ENCODE measurements at regions not wholly inside any gene's neighbourhood (a gene's known extent, or its start where the extent isn't known, plus 50 kb on each side); places are given as distances from the start of the nearest gene placed in this dataset.
A peak's percentile ranks its signal among the peaks of the same experiment; 100 is the strongest.
"Not testable (repeated sequence)": the region's sequence is repeated elsewhere in the genome, so short reads cannot be mapped to it uniquely, and the experiment has no call there.

DNA sequence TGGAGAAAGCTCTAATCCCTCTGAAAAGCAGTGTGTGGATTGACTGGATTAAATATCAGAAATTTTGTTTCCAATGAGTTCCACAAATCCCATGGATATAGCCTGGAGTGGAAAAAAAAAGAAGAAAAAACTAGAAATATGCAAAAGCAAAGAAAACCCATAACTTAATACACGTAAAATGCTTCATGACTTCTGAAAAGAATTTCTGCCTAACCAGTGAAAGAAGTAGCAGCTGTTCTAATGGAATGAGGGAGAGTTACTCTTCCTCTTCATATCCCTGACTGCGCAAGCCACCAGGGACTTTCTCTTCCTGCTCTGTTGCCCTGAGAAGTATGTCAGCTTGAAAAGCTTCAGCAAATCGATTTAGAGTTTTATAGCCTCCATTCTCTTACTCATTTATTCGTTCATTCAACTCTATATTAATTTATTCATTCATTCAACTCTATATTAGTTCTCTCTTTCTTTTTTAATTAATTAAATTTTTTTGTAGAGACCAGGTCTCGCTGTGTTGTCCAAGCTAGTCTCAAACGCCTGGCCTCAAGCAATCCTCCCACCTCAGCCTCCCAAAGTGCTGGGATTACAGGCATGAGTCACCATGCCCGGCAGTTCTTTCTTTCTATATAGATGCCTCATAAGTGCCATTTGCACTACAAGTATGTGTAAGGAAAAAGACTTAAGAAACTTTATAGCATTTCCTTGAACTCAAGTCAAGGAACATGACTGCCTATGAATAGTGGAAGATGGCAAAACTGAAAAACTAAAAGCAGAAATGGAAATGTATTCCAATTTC is 447.3 kb upstream of the NRP1 start:
- no peak for DNase-seq

DNA sequence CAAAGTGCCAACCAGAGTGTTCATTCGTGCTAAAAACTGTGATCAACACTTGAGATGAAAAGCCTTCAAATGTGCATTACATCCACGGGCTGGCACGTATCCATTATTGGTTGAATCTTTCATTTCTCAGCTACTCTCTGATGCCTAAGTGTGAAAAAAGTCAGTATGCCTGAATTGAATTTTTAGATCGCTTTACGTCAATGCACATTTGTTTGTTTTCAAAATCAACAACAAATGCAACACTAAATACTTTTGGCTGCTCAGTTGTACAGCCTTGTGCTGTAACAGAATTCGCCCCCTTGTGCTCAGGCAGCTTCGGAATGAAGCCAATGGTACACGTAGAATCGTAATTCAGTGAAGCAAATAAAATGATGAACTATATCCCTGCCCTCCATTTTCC is 446.5 kb upstream of the NRP1 start:
- no peak for DNase-seq

DNA sequence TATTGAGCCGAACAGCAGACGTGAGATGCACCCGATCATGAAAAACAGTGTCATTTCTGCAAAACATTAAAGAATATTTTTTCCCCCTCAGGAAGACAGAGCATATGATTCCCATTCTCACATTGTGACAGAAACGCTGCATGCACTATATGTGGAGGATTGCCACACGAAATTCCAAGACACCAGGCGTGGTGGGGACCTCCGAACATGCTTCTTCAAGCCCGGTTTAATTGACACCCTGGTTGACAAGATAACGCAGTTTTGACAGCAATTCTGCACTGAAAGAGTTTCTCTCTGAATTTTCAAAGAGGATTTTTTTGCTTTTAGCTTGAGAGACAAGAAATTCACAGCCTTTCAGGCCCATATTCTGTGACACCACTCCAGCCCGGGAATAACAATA is 442.8 kb upstream of the NRP1 start:
- no peak for DNase-seq

DNA sequence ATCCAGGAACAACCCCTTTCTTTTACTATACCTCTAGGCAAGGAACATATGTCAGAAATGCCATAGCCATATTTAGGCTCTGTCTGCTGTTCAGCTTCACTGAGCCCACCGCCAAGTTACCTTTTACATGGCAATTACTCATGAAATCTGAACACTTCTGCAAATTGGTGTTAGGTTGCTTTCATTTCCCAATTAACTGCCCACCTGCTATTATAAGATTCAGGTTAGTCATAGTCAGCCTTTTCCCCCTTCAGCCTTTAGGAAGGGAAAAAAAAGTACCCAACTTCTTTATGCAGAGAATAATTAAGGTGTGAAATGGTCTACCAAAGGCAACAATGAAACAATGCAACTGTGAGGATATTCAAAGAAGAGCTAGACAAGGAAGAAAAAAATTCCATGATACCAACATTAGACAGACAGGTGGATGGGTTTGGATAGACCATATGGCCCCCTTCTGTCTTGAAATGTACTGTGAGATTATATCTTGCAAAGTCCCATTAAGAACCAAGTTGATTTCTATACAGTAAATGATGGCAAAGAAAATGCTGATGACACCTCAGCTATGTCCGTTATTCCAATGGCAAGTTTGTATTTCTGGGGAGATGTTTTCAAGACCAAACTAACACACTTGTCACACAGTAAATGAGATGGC is 442.1 kb upstream of the NRP1 start:
- DNase-seq, result no peak

DNA sequence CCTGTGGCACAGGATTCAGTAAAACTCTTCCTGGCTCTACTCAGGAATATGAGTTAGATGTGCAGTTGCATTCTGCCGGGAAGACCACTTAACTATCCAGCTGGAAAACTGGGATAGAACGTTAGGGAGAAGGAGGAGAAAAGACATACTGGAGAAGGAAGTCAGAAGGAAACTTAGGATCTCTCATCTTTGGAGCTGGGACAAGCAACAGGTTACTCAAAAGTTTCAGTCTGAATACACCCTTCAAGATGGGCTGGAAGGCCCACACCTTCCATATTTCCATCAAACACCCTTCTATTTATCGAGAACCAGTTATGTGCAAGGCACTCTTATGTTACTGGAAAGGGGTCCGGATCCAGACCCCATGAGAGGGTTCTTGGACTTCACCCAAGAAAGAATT is 440.4 kb upstream of the NRP1 start:
- no peak for DNase-seq

DNA sequence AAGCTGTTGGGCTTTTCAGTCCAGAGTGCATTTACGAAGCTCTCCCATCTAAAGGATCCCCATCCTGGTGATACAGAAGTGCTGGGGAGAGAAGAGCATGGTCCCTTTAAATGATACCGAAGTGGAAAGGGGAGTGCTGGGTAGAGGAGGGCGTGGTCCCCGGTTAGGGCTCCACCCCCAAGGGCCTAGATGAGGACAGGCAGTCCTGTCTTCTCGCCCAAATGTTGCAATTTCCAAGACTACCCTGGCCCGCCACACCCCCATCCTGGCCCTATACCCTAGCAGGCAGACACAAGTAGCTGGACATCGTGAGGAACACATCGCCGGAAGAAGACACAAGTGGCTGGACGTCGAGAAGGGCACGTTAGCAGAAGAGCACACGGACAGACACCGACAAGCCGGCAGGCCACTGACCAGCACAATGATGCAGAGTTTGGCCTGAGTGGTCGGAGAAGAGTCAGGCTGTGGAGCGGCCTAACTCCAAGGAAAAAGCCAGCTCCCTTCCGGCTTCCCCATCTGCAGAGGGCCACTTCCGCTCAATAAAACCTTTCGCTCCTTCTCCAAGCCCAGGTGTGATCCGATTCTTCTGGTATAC is 439.5 kb upstream of the NRP1 start:
- no peak for DNase-seq

DNA sequence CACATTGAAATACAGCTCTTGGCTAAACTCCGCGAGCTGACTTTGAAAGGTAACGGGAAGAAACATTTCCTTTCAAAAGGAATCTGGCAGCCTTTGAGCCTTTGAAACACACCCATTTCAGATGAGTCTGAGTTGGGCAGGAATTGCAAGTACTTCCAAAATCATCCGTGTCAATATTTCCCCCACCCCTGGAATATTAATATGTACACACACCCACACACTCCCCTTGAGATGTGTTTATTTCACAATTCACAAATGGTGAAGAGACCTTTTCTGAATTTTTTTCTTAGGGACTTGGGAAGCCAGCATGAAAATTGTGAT is 438.7 kb upstream of the NRP1 start:
- peak; percentile 30 for DNase-seq

DNA sequence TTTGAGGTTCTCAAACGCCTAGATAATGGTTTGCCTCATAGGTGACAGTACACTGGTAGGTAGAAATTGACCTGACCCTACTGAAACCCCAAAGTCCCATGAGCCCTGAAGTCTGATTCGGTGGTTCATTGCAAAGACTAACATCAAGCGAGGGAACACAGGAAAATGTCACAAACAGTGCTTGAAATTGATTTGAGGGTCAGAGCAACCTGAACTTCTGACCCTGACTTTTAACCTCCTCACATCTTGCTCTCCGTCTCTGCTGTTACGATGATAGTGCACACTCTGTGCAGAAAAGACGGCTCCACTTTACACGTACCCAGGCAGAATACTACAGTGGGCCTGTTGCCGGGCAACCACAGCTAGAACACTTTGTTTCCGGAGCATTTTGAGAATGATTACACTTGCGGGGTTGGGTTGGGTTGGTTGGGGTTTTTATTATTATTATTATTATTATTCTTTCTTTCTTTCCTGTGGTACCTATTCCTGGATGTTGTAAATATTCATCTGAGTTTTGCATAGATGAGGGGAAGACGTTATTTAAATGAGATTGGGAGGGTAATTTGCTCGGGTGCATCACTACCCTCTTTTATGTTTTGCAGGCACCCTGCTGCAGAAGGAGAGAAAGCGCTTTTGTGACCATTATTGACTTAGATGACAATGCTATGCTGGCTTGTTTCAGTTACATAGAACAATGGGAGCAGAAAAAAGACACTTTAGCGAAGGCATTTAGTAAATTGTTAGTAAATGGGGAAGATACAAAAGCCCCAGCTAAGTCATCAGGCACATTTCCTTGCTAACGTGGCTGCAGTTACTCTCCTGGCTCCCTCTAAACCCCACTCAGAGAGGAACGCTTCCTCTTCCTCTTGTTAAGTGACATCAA is 438.1 kb upstream of the NRP1 start:
- DNase-seq, result peak; percentile 50

DNA sequence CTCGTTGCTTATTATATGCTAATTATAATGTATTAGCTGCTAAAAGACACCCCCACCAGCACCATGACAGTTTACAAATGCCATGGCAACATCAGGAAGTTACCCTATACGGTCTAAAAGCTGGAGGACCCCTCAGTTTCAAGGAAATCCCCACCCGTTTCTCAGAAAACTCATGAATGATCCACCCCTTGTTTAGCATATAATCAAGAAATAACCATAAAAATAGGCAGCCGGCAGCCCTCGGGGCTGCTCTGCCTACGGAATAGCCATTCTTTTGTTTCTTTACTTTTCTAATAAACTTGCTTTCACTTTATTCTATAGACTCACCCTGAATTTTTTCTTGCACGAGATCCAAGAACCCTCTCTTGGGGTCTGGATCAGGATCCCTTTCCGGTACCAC is 437.4 kb upstream of the NRP1 start:
- DNase-seq, result not testable (repeated sequence)

DNA sequence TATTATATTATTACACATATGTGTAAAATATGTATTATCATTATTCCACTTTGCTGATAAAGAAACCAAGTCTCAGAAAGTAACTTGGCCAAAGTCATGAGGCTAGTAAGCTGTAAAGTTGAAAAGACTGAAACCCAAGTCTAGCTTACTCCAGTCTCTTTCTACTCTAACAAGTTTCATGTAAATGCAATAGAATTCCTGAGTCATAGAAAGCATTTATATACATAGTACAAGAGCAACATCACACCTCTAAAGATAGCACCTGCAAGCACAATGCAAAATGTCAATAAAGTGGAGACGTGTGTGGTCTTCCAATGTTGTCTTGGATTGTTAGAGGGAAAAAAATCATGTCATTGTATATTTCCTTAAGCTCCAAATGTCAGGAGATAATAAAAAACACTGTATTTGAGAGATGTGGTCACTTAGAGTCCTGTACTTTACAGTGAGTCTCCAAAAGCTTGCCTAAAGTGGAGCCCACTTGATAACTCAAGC is 430.3 kb upstream of the NRP1 start:
- DNase-seq, result no peak

DNA sequence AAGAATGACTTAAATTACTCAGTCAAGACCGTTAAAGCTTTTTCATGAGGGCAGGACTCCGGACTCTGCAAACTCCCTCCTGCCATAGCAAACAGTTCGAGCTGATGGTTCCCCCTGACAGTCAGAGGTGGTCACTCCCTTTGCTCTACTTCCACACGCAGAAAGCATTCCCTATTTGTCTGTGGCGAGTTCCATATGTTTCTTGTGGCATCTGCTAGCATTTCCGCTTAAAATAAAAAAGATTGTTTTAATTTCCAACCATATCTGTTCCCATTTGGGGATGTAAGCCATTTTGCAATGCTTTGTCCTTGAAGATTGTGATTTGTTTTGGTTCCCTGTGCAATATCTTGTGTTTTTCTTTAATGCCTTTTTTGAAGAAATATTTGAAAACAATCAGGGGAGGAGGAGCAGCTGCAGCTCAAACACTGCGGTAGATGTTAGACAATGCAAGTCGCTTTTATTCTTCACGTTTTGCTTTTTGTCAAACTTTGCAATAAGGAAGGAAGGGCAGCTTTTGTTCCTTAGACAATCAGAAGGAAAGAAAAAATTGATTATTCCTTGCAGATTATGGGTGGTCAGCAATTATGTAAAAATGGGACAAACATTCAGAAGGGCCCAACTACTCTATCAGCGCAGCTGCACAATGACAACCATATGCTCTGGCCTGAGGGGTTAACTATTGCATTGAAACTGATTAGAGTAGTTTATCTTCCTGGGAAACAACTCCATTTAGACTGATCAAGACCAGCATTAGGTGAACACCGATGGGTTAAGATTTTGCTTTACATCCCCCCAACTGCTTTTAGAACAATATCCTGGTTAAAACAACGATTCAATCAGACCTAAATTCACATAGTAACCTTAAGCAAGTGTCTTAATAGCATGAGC is 425.8 kb upstream of the NRP1 start:
- DNase-seq, result no peak

DNA sequence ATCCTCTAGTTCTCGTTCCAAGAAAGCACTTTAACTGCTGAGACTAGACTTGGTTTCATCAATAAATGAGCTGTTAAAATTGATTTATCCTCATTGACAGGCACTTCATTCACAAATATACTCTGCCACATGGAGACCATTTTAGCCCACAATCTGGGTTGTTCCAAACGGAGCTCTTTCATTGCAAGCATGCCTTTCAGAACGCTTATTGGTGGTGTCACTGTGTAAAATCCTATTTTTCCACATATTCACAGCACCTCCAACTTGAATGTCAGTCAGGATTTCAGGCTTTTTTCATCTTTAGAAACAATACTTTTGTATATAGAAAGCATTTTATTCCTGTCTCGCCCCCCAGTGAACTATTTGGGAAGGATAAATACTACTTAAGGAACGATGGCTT is 424.7 kb upstream of the NRP1 start:
- no peak for DNase-seq

DNA sequence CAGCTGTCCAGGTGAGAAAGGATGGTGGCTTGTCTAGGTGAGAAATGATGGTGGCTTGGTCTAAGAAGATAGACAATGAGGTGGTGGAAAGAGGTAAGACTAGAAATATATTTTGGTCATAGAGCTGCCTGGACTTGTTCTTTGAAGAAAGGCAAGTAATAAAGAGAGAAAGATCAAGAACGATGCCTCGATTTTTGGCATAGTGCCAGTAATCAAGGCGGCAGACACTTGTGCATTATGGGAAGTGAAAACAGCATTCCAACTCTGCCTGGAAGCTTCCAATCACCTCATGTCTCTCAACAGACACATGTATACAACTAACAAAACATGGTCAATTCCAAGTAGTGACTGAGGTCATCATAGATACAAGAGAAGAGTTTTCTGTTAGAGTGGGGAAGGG is 423.8 kb upstream of the NRP1 start:
- no peak for DNase-seq

DNA sequence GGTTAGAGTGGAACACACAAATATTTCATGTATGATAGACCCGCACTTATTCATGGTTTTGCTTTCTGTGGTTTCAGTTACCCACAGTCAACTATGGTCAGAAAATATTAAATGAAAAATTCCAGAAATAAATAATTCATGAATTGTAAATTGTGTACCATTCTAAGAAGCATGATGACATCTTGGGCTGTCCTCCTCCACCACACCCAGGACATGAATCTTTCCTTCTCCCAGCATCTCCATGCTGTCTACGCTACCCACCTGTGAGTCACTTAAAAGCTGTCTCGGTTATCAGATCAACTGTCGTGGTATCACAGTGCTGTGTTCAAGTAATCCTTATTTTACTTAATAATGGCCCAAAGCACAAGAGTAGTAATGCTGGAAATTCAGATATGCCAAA is 419.6 kb upstream of the NRP1 start:
- DNase-seq, result no peak

DNA sequence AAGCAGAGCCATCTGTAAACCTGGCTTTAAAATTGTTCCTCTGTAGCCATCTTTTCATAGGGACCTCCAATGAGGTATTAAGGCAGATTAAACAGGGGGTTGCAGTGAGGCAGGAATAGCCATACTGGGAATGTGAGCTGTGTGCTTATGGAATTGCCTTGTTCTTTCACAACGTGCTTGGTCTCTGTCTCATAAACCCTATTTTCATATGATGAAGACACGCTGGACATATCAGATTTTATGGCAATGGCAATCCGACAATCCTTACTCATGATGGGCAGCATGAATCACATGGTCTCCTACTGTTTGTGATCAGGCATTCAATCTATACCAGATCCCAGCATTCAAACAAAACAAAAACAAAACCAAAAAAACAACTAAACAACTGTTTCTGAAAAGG is 418.9 kb upstream of the NRP1 start:
- DNase-seq, result no peak

DNA sequence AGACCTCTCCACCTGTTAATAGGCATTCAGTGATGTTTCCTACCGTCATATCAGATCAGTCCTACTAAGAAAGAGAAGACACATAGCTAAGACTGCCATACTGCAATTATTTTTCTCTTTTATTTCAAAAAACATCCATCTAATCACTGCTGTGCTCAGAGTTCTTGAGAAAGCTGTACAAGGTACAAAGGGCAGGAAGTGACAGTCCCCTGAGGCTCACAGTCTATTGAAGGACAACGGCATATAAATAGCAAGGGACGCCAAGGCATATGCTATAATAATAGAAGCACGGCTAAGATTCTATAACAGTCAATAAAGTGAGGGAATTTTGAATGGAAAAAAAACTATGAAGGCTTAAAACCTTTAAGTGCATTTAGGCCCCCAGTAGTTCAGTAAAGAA is 415.3 kb upstream of the NRP1 start:
- no peak for DNase-seq

DNA sequence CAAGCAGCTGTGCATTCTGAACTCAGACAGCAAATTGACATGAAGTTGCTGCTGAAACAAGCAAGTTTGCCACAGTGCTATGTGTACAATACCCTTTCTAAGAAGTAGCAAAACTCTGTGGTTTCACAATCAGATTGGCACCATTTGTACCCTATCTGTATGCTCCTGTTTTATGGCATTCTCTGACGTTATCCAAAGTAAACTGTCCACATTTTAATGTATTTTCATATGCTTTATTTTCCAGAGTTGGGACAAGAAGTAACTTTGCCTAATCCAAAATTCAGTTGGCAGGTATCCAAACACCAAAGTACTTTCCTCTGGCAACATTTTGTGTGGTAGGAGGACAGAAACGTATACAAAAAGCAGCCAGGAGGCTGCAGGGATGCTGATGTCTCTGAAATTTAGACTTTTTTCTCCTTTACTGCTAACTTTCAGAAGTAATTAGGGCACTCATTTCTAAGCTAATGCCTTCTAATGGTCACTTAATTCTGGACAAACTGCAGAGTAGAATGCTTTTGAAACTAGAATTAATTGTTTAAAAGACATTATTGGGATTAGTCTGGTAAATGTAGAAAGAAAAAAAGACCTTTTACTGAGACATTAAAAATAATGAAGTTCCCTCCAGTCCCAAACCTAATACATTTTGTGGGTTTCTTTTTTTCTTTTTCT is 414.7 kb upstream of the NRP1 start:
- DNase-seq, result no peak

DNA sequence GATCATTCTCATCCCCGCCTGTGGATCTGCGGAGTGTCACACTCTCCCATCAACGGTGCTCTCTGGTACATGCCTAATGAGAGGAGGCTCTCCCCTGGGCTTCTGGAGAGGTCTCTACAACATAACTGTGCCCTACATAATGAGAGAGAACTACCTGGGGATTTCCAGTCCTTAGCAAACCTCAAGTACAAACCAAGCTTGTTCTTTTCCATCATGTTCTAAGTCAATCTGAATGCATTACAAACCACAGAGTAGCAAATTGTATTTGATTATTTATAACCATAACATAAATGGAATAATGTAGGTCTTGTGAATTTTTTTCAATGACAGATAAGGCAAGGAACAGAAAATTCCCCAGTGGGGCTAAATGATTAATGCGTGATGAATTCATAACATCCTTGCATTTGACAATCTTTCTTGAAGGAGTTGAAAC is 412.4 kb upstream of the NRP1 start:
- no peak for DNase-seq

DNA sequence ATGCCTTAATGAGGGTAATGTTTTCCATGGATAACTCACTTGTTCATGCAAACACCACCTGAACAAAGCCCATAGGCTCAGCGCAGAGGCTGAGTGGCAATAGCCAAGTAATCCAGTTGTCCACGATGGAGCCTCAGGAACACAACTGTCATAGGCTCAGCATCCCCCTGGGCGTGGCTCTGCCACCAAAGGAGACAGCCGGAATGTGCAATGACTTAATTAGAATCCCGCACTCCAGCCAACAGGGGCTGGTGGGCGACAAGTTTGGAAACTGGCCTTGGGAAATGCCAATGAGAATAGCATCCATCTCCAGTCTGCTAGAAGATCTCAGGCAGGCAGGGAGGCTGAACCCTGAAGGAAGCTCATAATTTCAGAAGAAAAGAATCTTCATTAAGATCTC is 411.7 kb upstream of the NRP1 start:
- DNase-seq, result no peak

DNA sequence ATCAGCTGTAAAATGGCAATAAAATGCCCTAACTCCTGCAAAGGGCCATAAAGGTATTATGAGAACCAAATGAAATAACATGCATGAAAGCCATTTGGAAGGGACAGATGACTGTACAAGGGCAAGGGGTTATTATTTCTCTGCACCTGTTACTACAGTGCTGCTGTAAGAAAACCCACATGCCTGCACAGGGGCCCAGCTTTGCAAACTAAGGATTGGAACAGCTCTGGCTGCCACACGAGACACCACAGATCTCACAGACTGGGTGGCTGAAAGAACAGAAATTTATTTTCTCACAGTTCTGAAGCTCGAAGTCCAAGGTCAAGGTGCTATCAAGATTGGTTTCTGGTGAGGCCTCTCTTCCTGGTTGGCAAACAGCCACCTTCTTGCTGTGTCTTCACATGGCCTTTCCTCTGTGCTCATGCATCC is 409.0 kb upstream of the NRP1 start:
- no peak for DNase-seq

DNA sequence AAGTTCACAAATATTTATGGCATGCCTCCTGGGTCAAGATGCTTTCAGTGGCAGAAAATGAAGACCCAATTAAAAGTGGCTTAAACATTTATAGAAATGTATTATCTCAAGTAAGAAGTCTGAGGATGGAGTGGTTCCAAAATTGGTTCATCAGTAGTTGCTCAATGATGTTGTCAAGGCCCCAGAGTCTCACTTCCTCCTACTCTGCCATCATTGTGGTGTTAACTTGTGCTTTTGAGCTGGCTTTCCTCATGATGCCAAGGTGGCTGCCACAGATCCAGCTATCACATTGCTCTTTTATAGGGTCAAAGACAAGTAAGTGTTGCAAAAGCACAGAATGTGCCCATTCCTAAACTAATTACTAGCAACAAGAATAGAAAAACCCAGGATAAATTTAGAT is 404.6 kb upstream of the NRP1 start:
- no peak for DNase-seq

Data from left kidney (tissue), 1 donor.